ENCODE measurements at regions not wholly inside any gene's neighbourhood (a gene's known extent, or its start where the extent isn't known, plus 50 kb on each side); places are given as distances from the start of the nearest gene placed in this dataset.

DNA sequence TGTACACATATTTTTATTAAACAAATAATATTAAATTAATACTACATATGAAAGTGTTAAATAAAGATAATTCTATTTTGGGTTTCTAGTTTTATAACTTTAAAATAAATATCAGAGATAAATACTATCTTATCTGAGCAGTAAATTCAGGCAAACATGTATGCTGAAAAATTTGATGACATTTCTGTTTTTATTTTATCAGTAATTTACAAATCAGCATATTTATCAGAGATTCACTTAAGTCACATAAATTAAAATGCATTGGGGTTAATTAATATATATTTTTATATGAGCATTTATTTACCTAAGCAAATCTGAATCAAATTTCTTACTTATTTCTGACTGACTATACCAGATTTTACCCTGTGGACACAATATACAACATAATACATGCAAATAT, 1499.8 kb downstream of the OTOL1 start:
- Histone ChIP-seq H3F3A (ENCODE audit: low read depth) (no peaks in the 10 kb centered on the region), H3K36me3 (ENCODE audit: insufficient read depth, low read length) (no peaks in the 10 kb centered on the region), H2AFZ (ENCODE audit: low read length) (no peak overlapping the region), H3K9me2 (replicated peaks; ENCODE audit: low read depth, low read length) (no peaks in the 10 kb centered on the region), H3K9ac (ENCODE audit: low read depth, low read length, poor library complexity, severe bottlenecking) (no peak overlapping the region), H3K4me3 (ENCODE audit: low read length, poor library complexity, severe bottlenecking) (no peak overlapping the region), H3K27me3 (ENCODE audit: insufficient read depth, low read length, poor library complexity, severe bottlenecking) (no peaks in the 10 kb centered on the region), H4K20me1 (ENCODE audit: insufficient read depth, low read length, poor library complexity, severe bottlenecking) (no peaks in the 10 kb centered on the region), H3K79me2 (ENCODE audit: insufficient read depth, low read length) (no peaks in the 10 kb centered on the region), H3K4me1 (ENCODE audit: insufficient read depth, low read length, poor library complexity, severe bottlenecking) (no peaks in the 10 kb centered on the region), H3K9me3 (ENCODE audit: insufficient read depth, low read depth, low read length) (no peaks in the 10 kb centered on the region), H3K4me2 (ENCODE audit: low read depth, low read length, poor library complexity, severe bottlenecking) (no peak overlapping the region)
- no peak for TF ChIP-seq EZH2phosphoT487 (IDR thresholded peaks at IDR 0.05; ENCODE audit: borderline replicate concordance)
- TF ChIP-seq, protein P1, sequence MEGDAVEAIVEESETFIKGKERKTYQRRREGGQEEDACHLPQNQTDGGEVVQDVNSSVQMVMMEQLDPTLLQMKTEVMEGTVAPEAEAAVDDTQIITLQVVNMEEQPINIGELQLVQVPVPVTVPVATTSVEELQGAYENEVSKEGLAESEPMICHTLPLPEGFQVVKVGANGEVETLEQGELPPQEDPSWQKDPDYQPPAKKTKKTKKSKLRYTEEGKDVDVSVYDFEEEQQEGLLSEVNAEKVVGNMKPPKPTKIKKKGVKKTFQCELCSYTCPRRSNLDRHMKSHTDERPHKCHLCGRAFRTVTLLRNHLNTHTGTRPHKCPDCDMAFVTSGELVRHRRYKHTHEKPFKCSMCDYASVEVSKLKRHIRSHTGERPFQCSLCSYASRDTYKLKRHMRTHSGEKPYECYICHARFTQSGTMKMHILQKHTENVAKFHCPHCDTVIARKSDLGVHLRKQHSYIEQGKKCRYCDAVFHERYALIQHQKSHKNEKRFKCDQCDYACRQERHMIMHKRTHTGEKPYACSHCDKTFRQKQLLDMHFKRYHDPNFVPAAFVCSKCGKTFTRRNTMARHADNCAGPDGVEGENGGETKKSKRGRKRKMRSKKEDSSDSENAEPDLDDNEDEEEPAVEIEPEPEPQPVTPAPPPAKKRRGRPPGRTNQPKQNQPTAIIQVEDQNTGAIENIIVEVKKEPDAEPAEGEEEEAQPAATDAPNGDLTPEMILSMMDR (conservative IDR thresholded peaks at IDR 0.05; ENCODE audit: low read length), result no peak

DNA sequence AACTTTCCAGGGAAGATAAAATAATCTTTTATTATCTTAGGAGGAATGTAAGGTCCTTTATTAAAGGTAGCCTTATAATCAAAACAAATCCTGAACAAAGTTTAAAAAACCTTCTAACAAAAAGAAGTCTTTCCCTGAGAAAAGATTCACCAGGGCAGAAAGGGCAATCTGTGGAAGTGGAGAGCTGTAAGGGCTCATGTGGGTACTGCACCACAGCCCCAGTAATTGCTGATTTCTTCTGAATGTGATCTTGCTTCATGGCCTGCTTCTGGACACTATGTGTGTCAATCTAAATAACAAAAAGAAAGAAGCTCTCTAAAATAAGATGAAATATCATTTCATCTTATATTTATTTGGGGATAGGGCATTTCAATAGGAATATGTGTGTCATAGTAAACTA, 1501.6 kb downstream of the OTOL1 start:
- Histone ChIP-seq H3K79me2 (ENCODE audit: insufficient read depth, low read length) (no peaks in the 10 kb centered on the region), H3K36me3 (ENCODE audit: insufficient read depth, low read length) (no peaks in the 10 kb centered on the region), H3K9me3 (ENCODE audit: insufficient read depth, low read depth, low read length) (no peaks in the 10 kb centered on the region), H3K4me2 (ENCODE audit: low read depth, low read length, poor library complexity, severe bottlenecking) (no peak overlapping the region), H3K4me1 (ENCODE audit: insufficient read depth, low read length, poor library complexity, severe bottlenecking) (no peaks in the 10 kb centered on the region), H2AFZ (ENCODE audit: low read length) (0 out of 2 replicates have a peak overlapping the region, but pooled peaks have one; percentile 6), H3K9ac (ENCODE audit: low read depth, low read length, poor library complexity, severe bottlenecking) (no peak overlapping the region), H3K27me3 (ENCODE audit: insufficient read depth, low read length, poor library complexity, severe bottlenecking) (no peaks in the 10 kb centered on the region), H3K9me2 (replicated peaks; ENCODE audit: low read depth, low read length) (no peaks in the 10 kb centered on the region), H3F3A (ENCODE audit: low read depth) (no peaks in the 10 kb centered on the region), H4K20me1 (ENCODE audit: insufficient read depth, low read length, poor library complexity, severe bottlenecking) (no peaks in the 10 kb centered on the region), H3K4me3 (ENCODE audit: low read length, poor library complexity, severe bottlenecking) (no peak overlapping the region)
- TF ChIP-seq, protein P1 (conservative IDR thresholded peaks at IDR 0.05; ENCODE audit: low read length), result no peak
- TF ChIP-seq EZH2phosphoT487 (IDR thresholded peaks at IDR 0.05; ENCODE audit: borderline replicate concordance), result no peak

DNA sequence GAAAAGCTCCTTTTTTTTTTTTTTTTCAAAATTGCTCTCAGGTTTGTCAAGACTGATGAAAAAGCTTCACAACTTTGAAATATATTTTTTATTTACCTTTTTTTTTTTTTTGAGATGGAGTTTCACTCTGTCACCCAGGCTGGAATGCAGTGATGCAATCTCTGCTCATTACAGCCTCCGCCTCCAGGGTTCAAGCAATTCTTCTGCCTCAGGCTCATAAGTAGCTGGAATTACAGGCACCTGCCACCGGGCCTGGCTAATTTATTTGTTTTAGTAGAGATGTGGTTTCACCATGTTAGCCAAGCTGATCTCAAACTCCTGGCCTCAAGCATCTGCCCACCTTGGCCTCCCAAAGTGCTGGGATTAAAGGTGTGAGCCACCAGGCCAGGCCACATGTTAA, 1515.0 kb downstream of the OTOL1 start:
- no peak for TF ChIP-seq EZH2phosphoT487 (IDR thresholded peaks at IDR 0.05; ENCODE audit: borderline replicate concordance)
- TF ChIP-seq, protein P1 (conservative IDR thresholded peaks at IDR 0.05; ENCODE audit: low read length), result no peak

More for the DNA sequence above, 1515.0 kb downstream of the OTOL1 start:
- no peaks in the 10 kb centered on the region for H3K9me3 ChIP-seq (ENCODE audit: insufficient read depth, low read depth, low read length)
- H3F3A ChIP-seq (ENCODE audit: low read depth), result no peaks in the 10 kb centered on the region
- no peaks in the 10 kb centered on the region for H3K27me3 ChIP-seq (ENCODE audit: insufficient read depth, low read length, poor library complexity, severe bottlenecking)
- H3K79me2 ChIP-seq (ENCODE audit: insufficient read depth, low read length), result no peaks in the 10 kb centered on the region
- H4K20me1 ChIP-seq (ENCODE audit: insufficient read depth, low read length, poor library complexity, severe bottlenecking), result no peaks in the 10 kb centered on the region
- H3K9ac ChIP-seq (ENCODE audit: low read depth, low read length, poor library complexity, severe bottlenecking), result no peak overlapping the region
- H3K36me3 ChIP-seq (ENCODE audit: insufficient read depth, low read length), result no peaks in the 10 kb centered on the region
- no peak overlapping the region for H3K4me2 ChIP-seq (ENCODE audit: low read depth, low read length, poor library complexity, severe bottlenecking)
- no peaks in the 10 kb centered on the region for H3K4me1 ChIP-seq (ENCODE audit: insufficient read depth, low read length, poor library complexity, severe bottlenecking)
- H2AFZ ChIP-seq (ENCODE audit: low read length), result no peak overlapping the region
- H3K4me3 ChIP-seq (ENCODE audit: low read length, poor library complexity, severe bottlenecking), result no peak overlapping the region
- H3K9me2 ChIP-seq (replicated peaks; ENCODE audit: low read depth, low read length), result no peaks in the 10 kb centered on the region

Measured in Loucy (cell line).